Transverse colon (tissue), 4 donors: ENCODE measurements at regions not wholly inside any gene's neighbourhood (a gene's known extent, or its start where the extent isn't known, plus 50 kb on each side); places are given as distances from the start of the nearest gene placed in this dataset.

ENCODE experiments used
- POLR2A ChIP-seq: fragments of 450-650 bp; IDR thresholded peaks from one replicate; pipeline ENCODE4 v1.6.1; 2016; ENCODE audit warnings: antibody characterized with exemption, mild to moderate bottlenecking, moderate library complexity
- POLR2AphosphoS5 ChIP-seq, 3 donors: sonication (generic); formaldehyde crosslinking; IDR thresholded peaks; one replicate each; pipeline ENCODE4 v1.6.1; 2016; ENCODE audit warnings: antibody characterized with exemption in 3 of 3
- TF ChIP-seq, protein P1 (sequence below), 5 experiments: fragments of 200-600 bp in 3 of 5; fragments of 450-650 bp in 2 of 5; sonication (generic) in 3 of 5; IDR thresholded peaks; 1 replicate in 2 of 5; 2 replicates in 3 of 5; pipeline ENCODE4 v1.5.1; 2016 to 2017; ENCODE audit warnings: antibody characterized with exemption in 5 of 5, inconsistent platforms in 3 of 5, mild to moderate bottlenecking in 2 of 5, moderate library complexity in 1 of 5

DNA sequence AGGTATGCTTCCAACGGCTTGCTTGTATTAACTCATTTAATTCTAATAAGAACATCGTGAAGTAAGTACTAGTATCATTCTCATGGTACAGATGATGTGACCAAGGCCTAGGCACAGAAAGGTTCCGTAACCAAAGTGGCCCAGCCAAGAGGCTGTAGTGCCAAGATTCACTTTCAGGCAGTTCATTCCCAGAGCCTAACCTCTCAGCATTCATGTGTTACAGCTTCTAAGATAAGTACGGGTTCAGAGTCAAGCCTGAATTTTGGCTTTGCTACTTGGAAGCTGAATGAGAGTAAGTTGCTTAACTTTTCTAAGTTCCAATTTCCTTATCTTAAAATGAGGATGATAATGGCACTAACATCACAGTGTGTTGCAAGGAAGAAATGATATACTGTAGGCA is 379.9 kb downstream of the AEBP2 start:
- TF ChIP-seq, protein P1, sequence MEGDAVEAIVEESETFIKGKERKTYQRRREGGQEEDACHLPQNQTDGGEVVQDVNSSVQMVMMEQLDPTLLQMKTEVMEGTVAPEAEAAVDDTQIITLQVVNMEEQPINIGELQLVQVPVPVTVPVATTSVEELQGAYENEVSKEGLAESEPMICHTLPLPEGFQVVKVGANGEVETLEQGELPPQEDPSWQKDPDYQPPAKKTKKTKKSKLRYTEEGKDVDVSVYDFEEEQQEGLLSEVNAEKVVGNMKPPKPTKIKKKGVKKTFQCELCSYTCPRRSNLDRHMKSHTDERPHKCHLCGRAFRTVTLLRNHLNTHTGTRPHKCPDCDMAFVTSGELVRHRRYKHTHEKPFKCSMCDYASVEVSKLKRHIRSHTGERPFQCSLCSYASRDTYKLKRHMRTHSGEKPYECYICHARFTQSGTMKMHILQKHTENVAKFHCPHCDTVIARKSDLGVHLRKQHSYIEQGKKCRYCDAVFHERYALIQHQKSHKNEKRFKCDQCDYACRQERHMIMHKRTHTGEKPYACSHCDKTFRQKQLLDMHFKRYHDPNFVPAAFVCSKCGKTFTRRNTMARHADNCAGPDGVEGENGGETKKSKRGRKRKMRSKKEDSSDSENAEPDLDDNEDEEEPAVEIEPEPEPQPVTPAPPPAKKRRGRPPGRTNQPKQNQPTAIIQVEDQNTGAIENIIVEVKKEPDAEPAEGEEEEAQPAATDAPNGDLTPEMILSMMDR (IDR thresholded peaks at IDR 0.05): no peak
- TF ChIP-seq POLR2A (no peak), POLR2AphosphoS5 (IDR thresholded peaks at IDR 0.05) (no peak)
